ENCODE measurements at regions not wholly inside any gene's neighbourhood (a gene's known extent, or its start where the extent isn't known, plus 50 kb on each side); places are given as distances from the start of the nearest gene placed in this dataset.
A peak's percentile ranks its signal among the peaks of the same experiment; 100 is the strongest.

DNA sequence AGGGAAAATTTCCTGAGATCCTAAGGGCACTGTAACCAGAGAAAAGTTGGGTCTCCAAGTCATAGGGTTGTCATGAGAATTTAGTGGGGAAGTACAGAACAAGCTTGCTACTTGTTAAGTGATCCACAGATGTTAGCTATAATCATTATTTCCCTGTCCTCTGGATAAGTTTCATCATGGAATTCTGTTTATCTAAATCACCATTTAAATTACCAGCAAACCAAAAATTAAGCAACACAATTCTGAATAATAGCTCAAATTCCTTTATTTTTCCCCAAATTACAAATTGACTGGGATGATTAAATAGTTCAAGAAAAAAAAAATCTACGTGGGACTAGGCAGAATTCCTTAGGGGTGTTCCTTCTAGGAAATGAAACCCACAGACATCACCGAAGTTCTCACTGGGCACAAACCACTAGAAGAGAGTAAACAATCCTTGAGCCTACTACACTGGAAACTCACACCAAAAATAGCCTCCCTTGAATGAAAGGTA lies 159.5 kb downstream of the COL6A3 start:
- Mint-ChIP-seq H3K27ac (no peak overlapping the region), H3K9me3 (no peaks in the 10 kb centered on the region), H3K36me3 (no peaks in the 10 kb centered on the region), H3K4me1 (peaks cover 6% of the 10 kb centered on the region), H3K27me3 (peaks cover 18% of the 10 kb centered on the region), H3K4me3 (no peak overlapping the region)
- no peak for DNase-seq

DNA sequence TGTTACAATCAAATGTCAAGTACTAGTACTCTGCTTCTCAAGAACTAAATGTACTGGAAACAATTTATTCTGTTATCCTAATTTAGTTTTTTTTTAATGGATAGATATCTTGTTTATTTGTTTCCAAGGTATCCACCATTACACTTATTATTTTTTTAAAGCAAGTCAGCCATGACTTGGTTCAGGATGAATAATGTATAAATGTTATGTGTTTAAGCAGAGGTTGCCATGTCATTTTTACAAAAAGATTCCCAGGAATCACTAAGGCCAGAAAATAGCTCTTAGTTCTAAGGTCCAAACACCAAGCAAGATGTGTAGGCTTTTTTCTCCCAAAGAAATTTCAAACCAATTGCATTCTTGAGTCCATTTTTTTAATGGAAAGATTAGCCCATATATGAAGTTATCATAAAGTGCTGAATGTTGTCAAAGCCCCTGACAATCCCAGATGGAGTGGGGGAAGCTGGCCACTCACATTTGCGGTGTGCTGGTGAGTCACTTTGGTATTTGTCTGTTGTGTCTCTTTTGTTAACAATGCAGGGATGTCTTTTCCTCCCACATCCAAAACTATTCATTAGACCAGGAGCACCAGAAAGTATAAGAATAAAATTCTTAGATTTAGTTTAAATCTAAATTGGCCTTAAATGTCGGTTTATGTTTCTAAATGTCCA lies 158.9 kb downstream of the COL6A3 start:
- Mint-ChIP-seq H3K9me3 (no peaks in the 10 kb centered on the region), H3K36me3 (no peaks in the 10 kb centered on the region), H3K27ac (no peak overlapping the region)

DNA sequence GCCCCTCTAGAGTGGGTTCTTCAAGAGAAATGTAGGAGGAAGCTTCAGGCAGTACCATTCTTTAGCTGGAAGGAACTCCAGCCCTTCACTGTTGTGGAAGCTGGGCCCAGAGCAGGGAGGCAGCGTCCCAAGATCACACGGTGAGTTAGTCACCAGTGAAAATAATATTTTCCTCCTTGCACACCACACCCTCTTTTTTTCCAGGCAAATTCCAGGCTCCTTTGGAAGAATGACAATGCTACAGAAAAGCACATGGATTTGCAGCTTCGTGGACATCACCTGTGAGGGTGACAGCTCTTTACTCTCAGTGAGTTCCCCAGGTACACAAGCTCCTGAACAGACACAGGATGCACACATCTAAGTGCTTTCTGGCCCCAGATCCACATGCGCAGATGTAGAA lies 157.1 kb downstream of the COL6A3 start:
- Mint-ChIP-seq H3K36me3 (no peaks in the 10 kb centered on the region), H3K9me3 (no peaks in the 10 kb centered on the region), H3K4me1 (peaks cover 6% of the 10 kb centered on the region), H3K4me3 (no peak overlapping the region), H3K27me3 (peaks cover 10% of the 10 kb centered on the region), H3K27ac (no peak overlapping the region)
- DNase-seq = no peak

More for the DNA sequence above, 158.9 kb downstream of the COL6A3 start:
- Mint-ChIP-seq H3K27me3 (peaks cover 12% of the 10 kb centered on the region), H3K4me1 (peaks cover 6% of the 10 kb centered on the region), H3K4me3 (no peak overlapping the region)
- DNase-seq = no peak

DNA sequence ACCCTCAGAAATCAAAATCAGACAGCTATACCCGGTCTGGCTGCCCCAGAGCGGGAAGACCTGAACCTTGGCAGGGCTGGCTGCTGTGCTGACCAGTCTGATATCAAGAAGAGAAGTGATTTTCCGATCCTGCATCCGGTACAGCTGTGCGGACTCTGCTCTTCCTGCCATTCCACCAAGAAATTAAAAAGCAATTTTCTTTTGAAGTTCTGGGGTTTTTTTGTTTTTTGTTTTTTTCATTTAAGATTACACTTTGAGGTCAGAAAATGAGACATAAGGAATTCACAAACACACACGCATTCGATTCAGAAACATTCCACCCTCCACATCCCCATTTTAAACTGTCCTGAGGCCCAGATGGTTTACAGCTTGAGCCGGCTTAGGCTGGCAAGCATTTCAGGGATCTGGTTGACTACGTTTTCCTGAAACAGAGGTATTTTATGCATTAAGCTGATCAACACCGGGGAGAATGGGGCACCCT lies 156.5 kb downstream of the COL6A3 start:
- no peak overlapping the region for H3K27ac Mint-ChIP-seq
- peaks cover 6% of the 10 kb centered on the region for H3K4me1 Mint-ChIP-seq
- H3K4me3 Mint-ChIP-seq = no peak overlapping the region
- no peaks in the 10 kb centered on the region for H3K36me3 Mint-ChIP-seq
- no peaks in the 10 kb centered on the region for H3K9me3 Mint-ChIP-seq
- peaks cover 10% of the 10 kb centered on the region for H3K27me3 Mint-ChIP-seq
- DNase-seq = no peak

DNA sequence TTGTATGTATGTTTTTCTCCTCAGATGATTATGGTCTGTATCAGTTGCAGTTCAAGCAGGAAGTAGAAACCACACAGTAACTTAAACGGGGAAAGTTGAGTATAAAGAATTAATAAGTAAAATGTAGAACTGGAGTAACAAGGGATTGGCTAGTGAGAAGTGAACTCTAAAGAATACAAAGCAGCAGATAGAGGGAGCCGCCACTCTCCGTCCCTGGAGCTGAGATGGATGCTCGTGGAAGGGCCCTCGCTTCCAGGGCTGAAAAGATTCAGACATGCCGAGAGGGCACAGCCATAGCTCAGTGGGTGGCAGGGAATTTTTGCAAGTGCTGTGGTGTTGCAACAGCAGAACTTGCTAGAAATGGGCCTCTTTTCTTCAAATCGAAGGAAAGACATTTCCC lies 155.8 kb downstream of the COL6A3 start:
- Mint-ChIP-seq H3K4me1 (peaks cover 6% of the 10 kb centered on the region), H3K27ac (no peak overlapping the region), H3K4me3 (no peak overlapping the region), H3K27me3 (peaks cover 10% of the 10 kb centered on the region), H3K36me3 (no peaks in the 10 kb centered on the region), H3K9me3 (no peaks in the 10 kb centered on the region)
- DNase-seq = no peak

DNA sequence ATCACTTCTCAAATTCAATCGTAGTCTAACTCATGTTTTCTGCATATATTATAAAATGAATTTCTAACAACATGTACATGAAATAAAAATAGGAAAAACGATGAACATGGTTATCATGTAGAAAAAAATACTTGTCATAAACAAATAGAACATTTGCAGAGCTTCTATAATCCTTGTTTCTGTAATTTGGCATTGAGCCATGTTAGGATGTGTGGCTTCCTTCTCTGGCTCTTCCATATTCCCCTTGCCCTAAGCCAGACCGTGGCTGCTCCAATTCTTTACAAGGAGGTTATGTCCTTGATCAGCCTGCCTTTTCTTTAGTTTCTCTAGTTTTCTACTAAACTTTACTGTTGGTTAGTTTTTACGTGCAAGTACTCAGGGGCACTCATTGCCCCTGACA lies 155.3 kb downstream of the COL6A3 start:
- H3K27ac Mint-ChIP-seq = no peak overlapping the region
- H3K4me3 Mint-ChIP-seq = no peak overlapping the region
- H3K27me3 Mint-ChIP-seq = peaks cover 8% of the 10 kb centered on the region
- DNase-seq = no peak
- H3K4me1 Mint-ChIP-seq = peaks cover 6% of the 10 kb centered on the region
- H3K36me3 Mint-ChIP-seq = no peaks in the 10 kb centered on the region
- no peaks in the 10 kb centered on the region for H3K9me3 Mint-ChIP-seq

DNA sequence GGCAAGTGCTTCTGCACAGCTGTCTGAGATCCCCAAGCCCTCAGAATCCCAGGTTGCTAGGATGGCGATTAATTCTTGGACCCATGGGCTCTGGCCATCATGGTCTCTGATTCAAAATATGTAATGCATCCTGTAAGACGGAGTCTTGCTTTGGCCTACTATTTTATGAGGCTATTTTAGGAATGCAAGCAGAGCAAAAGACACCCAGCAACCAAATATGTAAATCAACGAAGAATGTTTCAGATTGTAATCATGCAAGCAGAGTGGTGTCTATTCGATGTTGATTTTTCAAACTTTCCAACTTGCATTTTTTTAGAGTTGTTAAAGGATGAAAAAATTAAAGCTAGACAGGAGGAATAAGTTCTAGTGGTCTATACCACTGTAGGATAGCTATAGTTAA lies 154.8 kb downstream of the COL6A3 start:
- no peak for DNase-seq
- no peak overlapping the region for H3K27ac Mint-ChIP-seq
- peaks cover 4% of the 10 kb centered on the region for H3K27me3 Mint-ChIP-seq
- no peak overlapping the region for H3K4me3 Mint-ChIP-seq
- H3K4me1 Mint-ChIP-seq = peaks cover 6% of the 10 kb centered on the region
- H3K9me3 Mint-ChIP-seq = no peaks in the 10 kb centered on the region
- no peaks in the 10 kb centered on the region for H3K36me3 Mint-ChIP-seq

DNA sequence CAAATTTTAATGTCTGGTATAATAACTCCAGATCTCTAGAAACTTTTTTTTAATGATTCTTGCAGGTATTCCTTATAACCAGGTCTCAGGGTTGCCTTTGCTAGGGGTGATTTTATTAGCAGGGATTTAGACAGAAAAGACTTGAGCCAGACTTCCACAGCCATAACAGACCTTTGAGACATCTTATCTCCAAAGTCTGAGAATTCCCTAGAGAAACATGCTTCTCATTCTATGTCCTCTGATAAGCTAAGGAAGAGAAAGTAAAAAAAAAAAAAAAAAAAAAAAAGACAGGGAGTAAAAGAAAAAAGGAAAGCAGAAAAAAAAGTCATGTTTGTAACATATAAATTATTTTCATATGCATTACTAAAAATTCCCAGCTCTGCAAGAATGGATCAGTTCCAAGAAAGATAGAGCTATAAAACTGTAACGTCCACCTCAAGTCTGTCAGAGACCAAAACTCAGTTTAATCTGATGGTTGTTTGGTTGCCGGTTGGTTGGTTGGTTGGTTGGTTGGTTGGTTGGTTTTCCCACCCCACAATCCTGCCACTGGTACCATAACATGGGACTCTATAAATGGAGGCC lies 153.8 kb downstream of the COL6A3 start:
- no peak for DNase-seq
- no peak overlapping the region for H3K4me3 Mint-ChIP-seq
- H3K9me3 Mint-ChIP-seq = no peaks in the 10 kb centered on the region
- peaks cover 6% of the 10 kb centered on the region for H3K4me1 Mint-ChIP-seq
- no peaks in the 10 kb centered on the region for H3K36me3 Mint-ChIP-seq
- peak overlapping the region; percentile 49 for H3K27ac Mint-ChIP-seq
- H3K27me3 Mint-ChIP-seq = no peaks in the 10 kb centered on the region

DNA sequence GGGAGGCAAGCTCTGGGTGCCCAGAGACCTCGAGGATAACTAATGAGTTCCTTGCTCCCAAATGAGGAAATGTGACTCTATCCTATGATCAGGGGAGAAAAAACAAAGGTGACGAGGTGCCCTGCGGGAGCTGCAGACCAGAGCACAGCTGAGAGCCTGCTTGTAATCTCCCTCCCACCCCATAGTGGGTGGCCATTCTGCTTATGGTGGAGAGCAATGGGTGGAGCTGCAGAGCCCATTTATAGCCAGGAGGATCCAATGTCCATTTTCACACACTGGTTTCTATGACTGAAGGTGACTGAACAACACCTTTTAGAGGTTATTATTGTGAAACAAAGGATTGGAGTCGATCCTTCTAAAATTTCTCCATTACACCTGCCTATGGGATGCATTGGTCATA lies 153.3 kb downstream of the COL6A3 start:
- no peaks in the 10 kb centered on the region for H3K27me3 Mint-ChIP-seq
- peaks cover 6% of the 10 kb centered on the region for H3K4me1 Mint-ChIP-seq
- no peak overlapping the region for H3K27ac Mint-ChIP-seq
- H3K9me3 Mint-ChIP-seq = no peaks in the 10 kb centered on the region
- DNase-seq = no peak
- H3K36me3 Mint-ChIP-seq = no peaks in the 10 kb centered on the region
- no peak overlapping the region for H3K4me3 Mint-ChIP-seq

DNA sequence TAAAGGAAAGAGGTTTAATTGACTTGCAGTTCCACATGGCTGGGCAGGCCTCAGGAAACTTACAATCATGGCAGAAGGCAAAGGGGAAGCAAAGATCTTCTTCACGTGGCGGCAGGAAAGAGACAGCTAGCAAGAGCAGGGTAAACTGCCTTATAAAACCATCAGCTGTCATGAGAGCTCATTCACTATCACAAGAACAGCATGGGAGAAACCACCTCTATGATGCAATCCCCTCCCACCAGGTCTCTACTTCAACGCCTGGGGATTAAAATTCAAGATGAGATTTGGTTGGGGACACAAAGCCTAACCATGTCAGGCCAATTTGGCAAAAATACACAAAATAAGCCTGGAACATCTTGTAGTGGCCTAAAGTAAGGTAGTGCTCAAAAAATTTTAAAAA lies 152.6 kb downstream of the COL6A3 start:
- H3K4me3 Mint-ChIP-seq = no peak overlapping the region
- H3K4me1 Mint-ChIP-seq = peaks cover 6% of the 10 kb centered on the region
- no peak for DNase-seq
- no peak overlapping the region for H3K27ac Mint-ChIP-seq
- no peaks in the 10 kb centered on the region for H3K36me3 Mint-ChIP-seq
- H3K9me3 Mint-ChIP-seq = no peaks in the 10 kb centered on the region
- H3K27me3 Mint-ChIP-seq = no peaks in the 10 kb centered on the region

DNA sequence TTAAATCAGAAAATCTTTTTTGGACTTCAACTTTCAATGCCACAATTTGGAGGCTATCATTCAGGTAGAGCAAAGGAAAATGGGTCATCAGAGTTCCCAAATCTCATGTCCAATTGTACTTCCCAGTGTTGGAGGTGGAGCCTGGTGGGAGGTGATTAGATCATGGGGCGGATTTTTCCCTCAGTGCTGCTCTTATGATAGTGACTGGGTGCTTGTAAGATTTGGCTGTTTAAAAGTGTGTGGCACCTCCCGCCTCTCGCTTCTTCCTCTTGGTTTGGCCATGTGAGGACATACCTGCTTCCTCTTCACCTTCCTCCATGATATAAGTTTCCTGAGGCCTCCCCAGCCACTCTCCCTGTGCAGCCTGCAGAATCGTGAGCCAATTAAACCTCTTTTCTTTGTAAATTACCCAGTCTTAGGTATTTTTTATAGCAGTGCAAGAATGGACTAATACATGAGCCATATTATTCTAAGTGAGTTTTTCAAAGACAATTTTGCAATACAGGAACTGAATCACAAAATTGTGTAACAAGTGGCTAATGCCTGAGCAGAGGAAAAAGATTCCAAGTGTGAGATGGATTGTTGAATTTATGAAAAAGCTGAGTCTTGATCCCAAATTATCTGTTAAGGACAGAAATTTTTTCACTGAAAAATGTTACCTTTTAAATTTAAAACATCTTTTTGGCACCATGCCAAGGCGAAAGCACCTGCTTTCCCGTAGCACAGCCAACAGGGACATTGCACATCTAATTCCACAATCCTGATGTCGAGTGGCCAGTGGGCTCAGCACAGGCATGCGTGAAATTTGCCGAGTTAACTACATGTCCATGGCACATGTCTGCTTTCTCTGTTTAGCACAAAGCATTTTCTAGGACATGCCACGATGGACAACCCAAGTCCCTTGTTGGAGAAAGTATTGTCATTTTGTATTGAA lies 150.9 kb downstream of the COL6A3 start:
- Mint-ChIP-seq H3K27ac (no peak overlapping the region), H3K9me3 (no peaks in the 10 kb centered on the region), H3K4me1 (no peaks in the 10 kb centered on the region), H3K4me3 (no peak overlapping the region), H3K27me3 (no peaks in the 10 kb centered on the region), H3K36me3 (no peaks in the 10 kb centered on the region)
- no peak for DNase-seq

DNA sequence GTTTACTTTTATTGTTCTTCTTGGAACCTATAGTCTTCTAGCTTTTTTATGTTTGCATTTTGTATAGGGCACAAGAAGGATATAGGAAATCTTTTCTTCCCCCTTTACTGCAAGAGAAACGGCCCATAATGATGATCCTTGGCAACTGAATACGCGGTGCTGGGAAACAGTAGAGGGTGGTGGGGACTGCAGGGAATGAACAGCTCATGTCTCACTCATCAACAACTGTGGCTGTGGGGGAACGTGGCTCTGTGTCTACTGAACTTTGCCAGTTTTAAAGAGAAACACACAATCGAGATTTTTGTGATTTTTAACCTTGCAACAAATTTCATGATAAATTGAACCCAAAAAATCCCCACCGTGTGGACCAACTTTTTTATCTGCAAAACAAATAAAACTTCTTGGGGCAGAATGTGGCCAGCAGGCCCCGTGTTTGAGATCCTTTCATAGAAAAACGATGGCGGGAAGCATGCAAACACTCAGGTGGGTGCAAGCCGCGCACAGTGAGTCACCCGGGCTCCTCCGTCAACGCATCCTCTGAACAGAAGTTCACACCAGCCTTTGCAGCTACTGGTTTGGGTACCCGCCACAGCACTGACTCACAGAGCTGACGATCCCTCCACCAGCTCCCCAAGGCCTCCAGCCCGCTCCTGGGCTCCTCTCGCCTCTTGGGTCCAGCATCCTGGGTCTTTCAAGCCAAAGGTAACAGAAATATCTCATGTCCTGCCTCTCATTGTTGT lies 149.3 kb downstream of the COL6A3 start:
- Mint-ChIP-seq H3K27ac (no peak overlapping the region), H3K4me3 (no peak overlapping the region), H3K4me1 (no peaks in the 10 kb centered on the region), H3K27me3 (peaks cover 4% of the 10 kb centered on the region), H3K36me3 (no peaks in the 10 kb centered on the region), H3K9me3 (no peaks in the 10 kb centered on the region)
- no peak for DNase-seq

DNA sequence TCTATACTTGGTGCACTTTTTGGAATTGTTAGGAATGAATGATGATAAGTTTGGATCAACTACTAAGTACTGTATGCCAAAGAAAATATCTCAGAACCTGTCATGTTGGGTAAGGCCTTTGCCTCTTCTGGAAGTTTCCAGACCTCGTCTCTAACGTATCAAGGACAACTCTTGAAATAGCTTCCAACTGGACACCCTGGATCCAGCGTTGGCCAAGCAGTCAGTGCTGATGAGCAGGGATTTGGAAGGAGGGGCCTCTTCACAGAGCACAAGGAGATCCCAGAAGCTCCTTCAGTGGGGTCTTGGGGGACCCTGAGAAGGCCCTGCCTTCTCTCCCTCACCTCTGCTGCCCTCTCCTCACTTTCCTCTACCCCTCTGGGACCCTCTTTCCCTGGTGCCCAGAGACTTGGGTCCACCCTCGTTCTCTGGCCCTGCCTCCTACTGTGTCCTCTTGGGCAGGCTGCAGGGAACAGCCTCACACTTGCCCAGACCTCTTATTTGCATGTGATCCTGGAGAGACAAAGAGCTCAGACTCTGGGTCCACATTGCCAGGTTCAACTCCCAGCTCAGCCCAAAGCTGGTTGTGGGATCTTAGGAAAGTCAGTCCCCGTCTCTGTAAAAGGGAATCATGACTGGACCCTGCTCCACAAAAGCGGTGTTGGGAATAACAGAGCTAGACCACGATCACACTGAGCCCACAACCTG lies 145.8 kb downstream of the COL6A3 start:
- H3K4me1 Mint-ChIP-seq = no peaks in the 10 kb centered on the region
- H3K27ac Mint-ChIP-seq = no peak overlapping the region
- peaks cover 15% of the 10 kb centered on the region for H3K27me3 Mint-ChIP-seq
- H3K36me3 Mint-ChIP-seq = no peaks in the 10 kb centered on the region
- no peak overlapping the region for H3K4me3 Mint-ChIP-seq
- DNase-seq = no peak
- no peaks in the 10 kb centered on the region for H3K9me3 Mint-ChIP-seq

DNA sequence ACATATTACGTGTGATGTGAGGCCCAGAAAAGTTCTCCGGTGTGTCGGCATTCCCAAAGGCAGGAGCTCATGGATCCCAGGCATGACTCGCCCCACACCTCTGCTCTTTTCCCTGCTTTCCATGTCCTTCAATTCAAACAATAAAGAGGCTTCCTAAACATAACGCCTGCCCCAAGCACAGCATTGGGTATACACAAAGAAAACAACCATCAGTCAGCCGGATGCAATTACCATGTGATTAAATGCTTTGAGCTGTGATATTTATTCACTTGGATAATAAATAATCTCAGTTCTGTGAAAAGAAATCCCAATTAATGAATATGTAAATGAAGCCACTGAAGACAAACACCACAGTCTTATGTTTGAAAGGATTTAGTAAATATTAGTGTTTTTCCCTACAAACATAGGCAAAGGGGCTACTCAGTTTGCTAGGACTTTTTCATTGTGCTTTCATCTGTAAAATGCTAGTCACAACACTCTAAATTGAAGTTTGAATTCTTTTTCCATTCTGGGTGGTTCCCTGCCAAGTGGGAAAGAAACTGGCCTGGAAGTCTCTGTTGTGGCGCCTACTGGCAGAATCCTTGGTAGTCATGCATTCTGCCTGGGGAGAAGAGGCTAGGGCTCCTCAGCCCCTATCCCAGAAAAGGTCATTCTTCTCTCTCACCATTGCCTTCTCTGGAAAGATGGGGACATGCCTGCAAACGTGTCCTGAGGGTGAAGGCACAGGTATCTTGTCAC lies 144.7 kb downstream of the COL6A3 start:
- Mint-ChIP-seq H3K27me3 (peaks cover 15% of the 10 kb centered on the region), H3K4me3 (no peak overlapping the region), H3K4me1 (no peaks in the 10 kb centered on the region), H3K9me3 (no peaks in the 10 kb centered on the region), H3K36me3 (no peaks in the 10 kb centered on the region), H3K27ac (no peak overlapping the region)
- no peak for DNase-seq
